ENCODE measurements at regions not wholly inside any gene's neighbourhood (a gene's known extent, or its start where the extent isn't known, plus 50 kb on each side); places are given as distances from the start of the nearest gene placed in this dataset.

GRCh38 chrX:114372937-114373336, 210.9 kb upstream of the HTR2C start:
- intact Hi-C loops (cut with micrococcal nuclease) (no loop called here), in situ Hi-C loops (cut with MboI) (no loop called here)
- no peaks in the 10 kb centered on the region for H3K9me3 ChIP-seq (replicated peaks; ENCODE audit: control insufficient read depth, insufficient read depth, low read depth, low read length)
- POLR2A ChIA-PET: interaction anchor here (0.7 kb wide), 1 partner anchor 191 kb away, joined by 3 read pairs; no protein-coding TSS in a partner anchor
- 0% methylated on average over 2 of the region's 2 CpGs for WGBS (ENCODE audit: insufficient coverage, low coverage, missing lambda C conversion rate)
- no peak overlapping the region for H3K4me3 ChIP-seq
- H2AFZ ChIP-seq (ENCODE audit: low read depth, low read length): no peak overlapping the region
- TF ChIP-seq JUN (IDR thresholded peaks at IDR 0.05; ENCODE audit: borderline replicate concordance, low read depth, low read length) (no peak), JUN (CRISPR knock-in tag; IDR thresholded peaks at IDR 0.05; ENCODE audit: borderline replicate concordance) (no peak), SREBF2 (CRISPR knock-in tag; IDR thresholded peaks at IDR 0.05) (no peak), ARID1B (IDR thresholded peaks at IDR 0.05) (no peak), ZNF561 (CRISPR knock-in tag; conservative IDR thresholded peaks at IDR 0.05) (no peak), ESRRA (IDR thresholded peaks at IDR 0.05; ENCODE audit: borderline replicate concordance, low read depth) (no peak), ZFP30 (CRISPR knock-in tag; IDR thresholded peaks at IDR 0.05; ENCODE audit: borderline replicate concordance) (no peak)
- no peaks in the 10 kb centered on the region for H3K36me3 ChIP-seq (ENCODE audit: control insufficient read depth, insufficient read depth, low read length)
- H3K27ac ChIP-seq (ENCODE audit: extremely low read depth, low read depth, low read length): no peak overlapping the region
- ATAC-seq (no peak), FAIRE-seq (no peak), DNase-seq (ENCODE audit: extremely low read depth in 1 of 4, low spot score in 3 of 4) (no peak)
- CTCF ChIA-PET (ENCODE audit: low intra/inter-chr PET ratio): no interaction called here
- H4K20me1 ChIP-seq (replicated peaks; ENCODE audit: control insufficient read depth, insufficient read depth, low read length): no peaks in the 10 kb centered on the region
- no TSS peak for BruUV-seq (replicated peaks)
- no peak overlapping the region for H3K9ac ChIP-seq (ENCODE audit: insufficient read depth in 1 of 2, low read depth in 2 of 2, low read length in 2 of 2)
- no peaks in the 10 kb centered on the region for H3K9me1 ChIP-seq (ENCODE audit: control insufficient read depth, insufficient read depth, low read length)
- no peak overlapping the region for H3K4me2 ChIP-seq (ENCODE audit: insufficient read depth, low read length)
- H3K79me2 ChIP-seq (ENCODE audit: control insufficient read depth, insufficient read depth, low read length): no peaks in the 10 kb centered on the region
- H3K27me3 ChIP-seq (ENCODE audit: control insufficient read depth in 2 of 2, insufficient read depth in 2 of 2, low read length in 2 of 2): no peaks in the 10 kb centered on the region; a peak in 1 of 5 replicates
- no peaks in the 10 kb centered on the region for H3K4me1 ChIP-seq (replicated peaks in 1 of 2; ENCODE audit: control insufficient read depth in 2 of 2, insufficient read depth in 2 of 2, low read length in 2 of 2)
